Mesothelial cell of epicardium (in vitro differentiated cells): ENCODE measurements at regions not wholly inside any gene's neighbourhood (a gene's known extent, or its start where the extent isn't known, plus 50 kb on each side); places are given as distances from the start of the nearest gene placed in this dataset.
A peak's percentile ranks its signal among the peaks of the same experiment; 100 is the strongest.

Experiments
- DNase-seq, 2 experiments: peaks; one replicate each; pipeline ENCODE4 v3.0.0; 2021; ENCODE audit warnings: low spot score in 2 of 2; ENCODE audit not compliant: unreplicated experiment in 2 of 2
- H3K27ac Mint-ChIP-seq: 2 replicates; pipeline ENCODE4 v1.8.0; 2021; ENCODE audit warnings: mixed read lengths
- H3K27me3 Mint-ChIP-seq: 2 replicates; pipeline ENCODE4 v1.8.0; 2021; ENCODE audit warnings: low read depth, mixed read lengths
- H3K36me3 Mint-ChIP-seq: 2 replicates; pipeline ENCODE4 v1.8.0; 2021; ENCODE audit warnings: mixed read lengths
- H3K4me1 Mint-ChIP-seq: 2 replicates; pipeline ENCODE4 v1.8.0; 2021; ENCODE audit warnings: mixed read lengths
- H3K4me3 Mint-ChIP-seq: 2 replicates; pipeline ENCODE4 v1.8.0; 2021; ENCODE audit warnings: mild to moderate bottlenecking, moderate library complexity, mixed read lengths
- H3K9me3 Mint-ChIP-seq: 2 replicates; pipeline ENCODE4 v1.8.0; 2021; ENCODE audit warnings: mixed read lengths
- CTCF ChIP-seq: fragments of 200-600 bp; sonication (generic); IDR thresholded peaks from one replicate; pipeline ENCODE4 v1.5.0; 2021; ENCODE audit warnings: antibody characterized with exemption; ENCODE audit not compliant: unreplicated experiment

GRCh38 chr13:65445340-65445739, 1784.8 kb downstream of the PCDH9 start:
- no peaks in the 10 kb centered on the region for H3K27me3 Mint-ChIP-seq
- peaks cover 65% of the 10 kb centered on the region for H3K9me3 Mint-ChIP-seq
- no peak for TF ChIP-seq CTCF
- no peak for DNase-seq
- no peaks in the 10 kb centered on the region for H3K4me1 Mint-ChIP-seq
- H3K36me3 Mint-ChIP-seq, result peaks cover 18% of the 10 kb centered on the region
- H3K27ac Mint-ChIP-seq, result no peak overlapping the region
- no peak overlapping the region for H3K4me3 Mint-ChIP-seq

DNA sequence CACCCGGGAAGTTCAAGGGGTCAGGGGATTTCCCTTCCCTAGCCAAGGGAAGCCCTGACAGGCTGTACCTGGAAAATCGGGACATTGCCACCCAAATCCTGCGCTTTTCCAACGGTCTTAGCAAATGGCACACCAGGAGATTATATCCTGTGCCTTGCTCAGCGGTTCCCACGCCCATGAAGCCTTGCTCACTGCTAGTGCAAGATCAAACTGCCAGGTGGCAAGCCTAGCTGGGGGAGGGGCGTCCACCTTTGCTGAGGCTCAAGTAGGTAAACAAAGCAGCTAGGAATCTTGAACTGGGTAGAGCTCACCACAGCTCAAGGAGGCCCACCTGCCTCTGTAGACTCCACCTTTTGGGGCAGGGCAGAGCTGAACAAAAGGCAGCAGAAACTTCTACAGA, 1794.5 kb downstream of the PCDH9 start:
- no peak for TF ChIP-seq CTCF
- no peak for DNase-seq
- peaks cover 43% of the 10 kb centered on the region for H3K9me3 Mint-ChIP-seq
- H3K27ac Mint-ChIP-seq, result no peak overlapping the region
- no peaks in the 10 kb centered on the region for H3K4me1 Mint-ChIP-seq
- H3K27me3 Mint-ChIP-seq, result no peaks in the 10 kb centered on the region
- H3K36me3 Mint-ChIP-seq, result peaks cover 12% of the 10 kb centered on the region
- H3K4me3 Mint-ChIP-seq, result no peak overlapping the region

DNA sequence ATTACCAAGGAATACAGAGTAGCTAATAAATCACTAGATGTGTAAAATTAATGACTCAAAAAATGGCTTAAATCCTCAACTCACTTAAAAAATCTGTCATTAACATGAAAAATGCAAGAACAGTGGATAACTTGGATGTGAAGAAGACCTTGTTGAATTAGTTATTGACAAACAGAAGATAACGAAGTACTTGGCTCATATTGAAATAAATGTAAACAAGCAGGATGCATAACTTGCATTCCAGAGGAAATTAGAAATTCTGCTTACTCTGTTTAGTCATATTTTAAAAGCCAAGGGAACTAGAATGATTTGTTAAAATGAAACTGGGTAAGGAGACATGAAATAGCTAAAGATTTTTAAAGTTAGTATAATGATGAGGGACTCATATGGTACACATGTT, 1812.2 kb downstream of the PCDH9 start:
- H3K9me3 Mint-ChIP-seq, result peaks cover 18% of the 10 kb centered on the region
- no peaks in the 10 kb centered on the region for H3K27me3 Mint-ChIP-seq
- peak overlapping the region; percentile 76 for H3K27ac Mint-ChIP-seq
- no peak overlapping the region for H3K4me3 Mint-ChIP-seq
- no peak for TF ChIP-seq CTCF
- no peak for DNase-seq
- H3K36me3 Mint-ChIP-seq, result peaks cover 12% of the 10 kb centered on the region
- H3K4me1 Mint-ChIP-seq, result peaks cover 41% of the 10 kb centered on the region

DNA sequence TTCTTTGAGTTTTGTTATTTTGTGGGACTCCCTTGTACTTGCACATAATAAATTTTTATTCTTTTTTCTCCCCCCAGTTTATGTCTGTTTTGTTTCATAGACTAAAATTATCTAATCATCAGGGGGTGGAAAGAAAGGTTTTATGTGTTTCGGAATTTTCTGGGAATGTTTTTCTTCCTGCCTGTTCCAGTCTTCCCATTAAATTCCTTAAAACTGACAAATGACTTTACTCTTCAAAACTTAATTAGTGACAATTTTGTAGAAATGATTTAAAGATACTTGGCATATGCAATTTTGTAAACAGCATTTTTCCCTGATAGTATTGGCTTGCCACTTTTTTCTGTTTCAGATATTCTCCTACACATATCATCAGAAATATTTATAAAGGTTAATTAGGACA, 1813.4 kb downstream of the PCDH9 start:
- peak overlapping the region; percentile 81 for H3K27ac Mint-ChIP-seq
- TF ChIP-seq CTCF, result no peak
- peaks cover 9% of the 10 kb centered on the region for H3K9me3 Mint-ChIP-seq
- H3K4me3 Mint-ChIP-seq, result no peak overlapping the region
- H3K4me1 Mint-ChIP-seq, result peaks cover 41% of the 10 kb centered on the region
- no peak for DNase-seq
- no peaks in the 10 kb centered on the region for H3K27me3 Mint-ChIP-seq
- peaks cover 7% of the 10 kb centered on the region for H3K36me3 Mint-ChIP-seq

DNA sequence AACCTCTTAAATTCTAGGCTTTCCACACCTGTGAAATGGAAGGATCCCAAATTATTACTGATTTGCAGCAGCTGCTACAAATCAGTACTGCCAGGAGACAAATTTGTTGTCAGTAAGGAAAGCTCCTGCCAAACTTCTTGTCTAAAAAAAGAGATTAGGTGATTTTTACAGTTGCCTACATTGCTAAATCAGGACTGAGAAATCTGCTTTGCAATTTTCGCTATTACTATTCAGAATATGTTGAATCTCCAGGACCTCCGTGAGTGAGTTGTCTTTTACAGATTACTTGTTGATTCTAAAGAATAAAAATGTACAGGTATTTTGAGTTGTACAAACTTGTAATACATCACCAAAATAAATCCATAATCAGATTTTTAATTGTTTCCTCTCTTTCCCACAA, 1815.9 kb downstream of the PCDH9 start:
- Mint-ChIP-seq H3K27me3 (no peaks in the 10 kb centered on the region), H3K9me3 (no peaks in the 10 kb centered on the region), H3K27ac (no peak overlapping the region), H3K36me3 (no peaks in the 10 kb centered on the region), H3K4me3 (no peak overlapping the region), H3K4me1 (peaks cover 37% of the 10 kb centered on the region)
- TF ChIP-seq CTCF, result no peak
- no peak for DNase-seq

DNA sequence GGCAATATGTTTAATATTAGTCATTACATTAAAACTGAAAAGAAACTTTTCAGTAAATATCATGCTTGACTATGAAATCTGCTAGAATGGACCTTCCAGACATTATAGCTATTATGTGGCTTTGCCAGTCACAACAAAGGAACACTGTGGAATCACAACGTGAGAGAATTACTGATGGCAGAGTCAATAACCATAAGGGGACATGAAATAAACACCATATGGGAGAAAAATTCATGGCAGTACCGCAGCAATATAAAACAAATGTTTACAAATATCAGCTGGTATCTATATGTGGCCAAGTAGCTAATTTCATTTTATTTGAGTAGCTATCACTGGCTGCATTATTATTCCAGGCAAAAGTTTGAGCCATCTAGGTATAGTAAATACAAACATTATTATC, 1818.6 kb downstream of the PCDH9 start:
- DNase-seq, result no peak
- no peaks in the 10 kb centered on the region for H3K9me3 Mint-ChIP-seq
- peaks cover 20% of the 10 kb centered on the region for H3K4me1 Mint-ChIP-seq
- no peak overlapping the region for H3K27ac Mint-ChIP-seq
- no peaks in the 10 kb centered on the region for H3K27me3 Mint-ChIP-seq
- no peak overlapping the region for H3K4me3 Mint-ChIP-seq
- TF ChIP-seq CTCF, result no peak
- no peaks in the 10 kb centered on the region for H3K36me3 Mint-ChIP-seq
